Stimulated activated naive CD4-positive, alpha-beta T cell (primary cell): ENCODE measurements at regions not wholly inside any gene's neighbourhood (a gene's known extent, or its start where the extent isn't known, plus 50 kb on each side); places are given as distances from the start of the nearest gene placed in this dataset.

ENCODE experiments used
- DNase-seq, 6 experiments: peaks; one replicate each; lab custom pipeline; 2025; lab: John Stamatoyannopoulos, UW

- DNase-seq, result no peak
These were observed 560.3 kb upstream of the POM121L12 start for GRCh38 chr7:52475001-52475582.

DNA sequence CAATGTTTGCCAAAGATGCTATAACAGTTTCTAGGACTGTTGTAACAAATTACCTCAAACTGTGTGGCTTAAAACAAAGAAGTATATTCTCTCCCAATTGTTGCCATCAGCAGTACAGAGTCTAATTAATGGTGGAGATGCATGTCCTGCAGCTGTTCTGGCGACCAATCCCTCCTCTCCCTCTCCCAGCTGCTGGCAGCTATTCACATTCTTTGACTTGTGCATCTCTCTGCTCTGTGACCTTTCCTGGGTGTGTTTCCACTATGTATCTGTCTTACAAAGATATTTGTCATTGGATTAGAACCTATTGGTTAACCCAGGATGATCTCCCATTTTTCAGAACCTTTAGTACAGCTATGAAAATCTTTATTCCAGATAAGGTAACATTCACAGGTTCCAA lies 561.7 kb upstream of the POM121L12 start:
- DNase-seq, result no peak

DNA sequence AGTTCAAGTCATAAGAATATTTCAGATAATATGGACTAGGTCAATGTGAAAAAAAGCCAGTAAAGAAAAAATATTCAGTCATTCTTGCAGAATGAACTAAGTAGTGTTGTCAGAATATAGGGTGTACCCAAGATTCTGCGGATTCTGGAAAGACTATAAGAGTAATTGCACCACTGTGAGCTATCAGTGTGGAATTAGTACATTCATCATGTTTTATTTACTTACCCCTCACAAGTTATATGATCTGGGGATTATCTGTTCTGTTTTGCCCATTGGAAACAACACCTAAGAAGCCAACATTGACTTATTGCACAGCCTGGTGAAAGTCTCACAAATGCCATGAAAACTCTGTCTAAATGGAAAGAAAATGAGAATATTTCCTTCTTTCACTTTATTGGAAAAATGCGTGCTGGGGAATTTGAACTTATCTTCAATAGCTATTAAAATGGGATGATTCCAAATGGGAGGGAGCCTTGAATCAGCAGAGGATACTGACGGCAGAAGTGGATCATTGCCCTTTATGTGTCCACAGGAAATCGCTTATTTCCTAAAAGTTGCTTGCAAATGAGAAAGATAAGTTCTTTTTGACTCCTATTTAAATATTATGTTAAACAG lies 563.3 kb upstream of the POM121L12 start:
- no peak for DNase-seq

GRCh38 chr7:52465216-52465615 lies 570.2 kb upstream of the POM121L12 start:
- DNase-seq, result no peak

GRCh38 chr7:52463341-52463740 lies 572.1 kb upstream of the POM121L12 start:
- no peak for DNase-seq

- DNase-seq, result no peak
These were observed 573.0 kb upstream of the POM121L12 start for GRCh38 chr7:52462474-52462873.

- DNase-seq, result no peak
These were observed 579.9 kb upstream of the POM121L12 start for GRCh38 chr7:52455571-52455970.

DNA sequence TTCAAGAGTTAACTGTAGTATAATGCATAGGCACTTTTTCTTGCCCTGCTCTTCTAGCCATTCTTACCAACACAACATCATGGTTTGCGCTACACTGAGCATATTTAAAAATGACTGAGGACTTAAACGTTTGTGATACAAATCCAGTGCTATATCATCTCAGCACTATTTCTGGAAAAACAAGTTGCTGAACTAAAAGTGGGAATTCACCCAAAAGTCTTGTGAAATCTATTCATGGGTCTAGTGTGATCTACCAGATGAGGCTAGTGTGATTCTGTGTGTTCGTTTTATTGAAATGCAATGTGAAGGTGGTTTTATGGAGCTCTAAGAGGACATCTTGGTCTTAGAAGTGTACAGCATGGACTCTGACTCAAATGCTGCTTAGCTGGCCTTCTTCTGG lies 584.6 kb upstream of the POM121L12 start:
- DNase-seq, result no peak

DNA sequence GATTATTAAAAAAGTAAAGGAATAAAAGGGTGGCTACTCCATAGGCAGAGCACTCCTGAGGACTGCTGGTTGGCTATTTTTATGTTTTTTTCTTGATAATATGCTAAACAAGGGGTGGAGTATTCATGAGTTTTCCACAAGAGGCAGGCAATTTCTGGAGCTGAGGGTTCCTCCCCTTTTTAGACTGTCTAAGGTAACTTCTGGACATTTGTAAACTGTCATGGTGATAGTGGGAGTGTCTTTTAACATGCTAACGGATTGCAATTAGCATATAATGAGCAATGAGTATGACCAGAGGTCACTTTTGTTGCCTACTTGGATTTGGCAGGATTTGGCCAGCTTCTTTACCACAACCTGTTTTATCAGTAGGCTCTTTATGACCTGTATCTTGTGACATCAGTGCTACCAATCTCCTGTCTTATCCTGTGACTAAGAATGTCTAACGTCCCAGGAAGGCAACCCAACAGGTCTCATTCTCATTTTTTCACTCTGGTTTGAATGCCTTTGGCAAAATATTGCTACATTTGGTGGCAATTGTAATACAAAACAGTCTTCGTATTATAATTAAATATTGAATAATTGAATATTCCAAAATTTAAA lies 587.8 kb upstream of the POM121L12 start:
- DNase-seq, result no peak

GRCh38 chr7:52436278-52436677 lies 599.2 kb upstream of the POM121L12 start:
- DNase-seq, result no peak

DNA sequence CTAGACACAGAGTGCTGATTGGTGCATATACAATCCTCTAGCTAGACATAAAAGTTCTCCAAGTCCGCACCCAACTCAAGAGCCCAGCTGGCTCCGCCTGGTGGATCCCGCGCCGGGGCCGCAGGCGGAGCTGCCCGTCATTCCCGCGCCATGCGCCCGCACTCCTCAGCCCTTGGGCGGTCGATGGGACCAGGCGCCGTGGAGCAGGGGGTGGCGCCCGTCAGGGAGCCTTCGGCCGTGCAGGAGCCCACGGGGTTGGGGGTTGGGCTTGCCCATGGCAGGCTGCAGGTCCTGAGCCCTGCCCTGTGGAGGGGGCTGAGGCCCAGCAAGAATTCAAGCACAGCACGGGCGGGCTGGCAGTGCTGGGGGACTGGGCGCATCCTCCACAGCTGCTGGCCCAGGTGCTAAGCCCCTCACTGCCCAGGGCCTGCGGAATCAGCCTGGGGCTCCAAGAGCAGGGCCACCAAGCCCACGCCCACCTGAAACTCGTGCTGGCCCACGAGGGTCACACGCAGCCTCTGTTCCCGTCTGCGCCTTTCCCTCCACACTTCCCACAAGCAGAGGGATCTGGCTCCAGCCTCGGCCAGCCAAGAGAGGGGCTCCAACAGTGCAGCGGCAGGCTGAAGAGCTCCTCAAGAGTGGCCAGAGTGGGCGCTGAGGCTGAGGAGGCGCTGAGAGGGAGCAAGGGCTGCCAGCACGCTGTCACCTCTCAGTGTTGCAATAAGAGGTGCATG lies 604.2 kb upstream of the POM121L12 start:
- no peak for DNase-seq

DNA sequence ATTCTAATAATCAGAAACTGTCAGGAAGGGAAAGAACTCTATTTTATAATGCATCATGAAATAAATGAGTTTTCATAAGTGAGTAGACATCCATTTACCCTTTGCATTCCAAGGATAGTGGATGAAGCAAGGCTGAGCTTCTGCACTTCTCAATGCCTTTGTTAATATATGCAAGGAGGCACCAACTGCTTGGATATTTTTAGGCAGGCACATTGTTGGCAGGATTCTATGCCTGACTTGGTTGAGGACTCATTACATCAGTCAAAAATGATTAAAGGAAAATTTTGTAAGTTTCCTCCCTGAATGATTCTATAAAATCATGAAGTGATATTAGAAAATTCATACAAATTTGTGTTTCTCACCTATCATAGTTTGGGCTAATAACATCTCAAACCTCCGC lies 612.2 kb upstream of the POM121L12 start:
- no peak for DNase-seq

GRCh38 chr7:52413051-52413450 lies 622.4 kb upstream of the POM121L12 start:
- DNase-seq, result no peak

- no peak for DNase-seq
These were observed 625.4 kb upstream of the POM121L12 start for GRCh38 chr7:52410032-52410431.

DNA sequence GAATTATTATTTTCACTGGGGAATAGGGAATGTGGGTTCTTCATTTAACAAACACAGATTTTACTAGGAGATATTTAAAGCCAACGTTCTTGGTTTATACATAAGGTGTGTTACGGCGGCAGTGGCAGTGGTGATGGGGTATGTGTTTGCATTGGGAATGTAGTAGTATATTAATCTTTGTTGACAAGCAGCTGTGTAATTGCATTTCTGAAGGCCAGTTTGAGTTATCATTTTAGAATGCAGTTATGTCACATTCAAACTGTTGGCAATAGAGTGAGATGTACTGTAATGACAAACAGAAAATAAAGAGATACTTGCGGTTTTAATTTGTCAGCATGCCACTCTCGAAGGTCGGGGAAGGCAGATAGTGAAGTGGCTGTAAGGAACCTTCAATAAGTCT lies 628.6 kb upstream of the POM121L12 start:
- no peak for DNase-seq

DNA sequence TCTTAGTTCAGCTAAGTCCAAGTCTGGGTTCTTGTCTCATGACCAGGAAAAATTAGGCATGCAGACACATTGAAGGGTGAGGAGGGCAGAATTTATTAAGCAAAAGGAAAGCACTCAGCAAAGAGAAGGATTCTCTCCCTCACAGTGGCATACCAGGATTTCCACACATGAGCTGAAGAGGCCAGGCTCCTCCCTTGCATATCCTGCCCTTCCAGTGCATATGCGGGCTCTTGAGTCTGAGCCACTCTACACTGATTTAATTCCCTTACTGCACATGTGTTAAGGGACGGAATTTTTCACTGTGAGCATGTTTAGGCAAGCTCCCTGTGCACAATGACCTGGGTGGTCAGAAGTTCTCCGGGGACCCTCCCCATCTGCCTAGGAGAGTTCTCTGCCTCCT lies 652.7 kb upstream of the POM121L12 start:
- DNase-seq, result no peak

- no peak for DNase-seq
These were observed 665.5 kb upstream of the POM121L12 start for GRCh38 chr7:52369922-52370321.

DNA sequence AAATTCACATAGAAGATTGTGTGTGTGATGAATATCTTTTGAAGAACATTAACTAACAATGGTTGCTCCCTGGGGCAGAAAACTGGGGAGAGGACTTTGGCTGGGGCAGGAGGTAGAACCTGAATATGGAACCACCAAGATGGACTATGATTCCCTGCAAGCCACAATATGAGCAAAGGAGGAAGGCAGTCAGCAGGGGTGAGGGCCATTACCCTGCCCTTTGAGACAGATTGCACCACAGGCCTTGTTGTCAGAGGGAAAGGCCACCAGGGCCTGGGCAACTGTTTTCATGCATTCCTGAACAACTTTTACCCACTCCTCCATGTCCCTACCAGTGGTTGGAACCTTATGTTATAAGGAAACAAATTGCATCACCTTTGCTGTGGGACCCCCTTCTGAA lies 670.1 kb upstream of the POM121L12 start:
- no peak for DNase-seq

DNA sequence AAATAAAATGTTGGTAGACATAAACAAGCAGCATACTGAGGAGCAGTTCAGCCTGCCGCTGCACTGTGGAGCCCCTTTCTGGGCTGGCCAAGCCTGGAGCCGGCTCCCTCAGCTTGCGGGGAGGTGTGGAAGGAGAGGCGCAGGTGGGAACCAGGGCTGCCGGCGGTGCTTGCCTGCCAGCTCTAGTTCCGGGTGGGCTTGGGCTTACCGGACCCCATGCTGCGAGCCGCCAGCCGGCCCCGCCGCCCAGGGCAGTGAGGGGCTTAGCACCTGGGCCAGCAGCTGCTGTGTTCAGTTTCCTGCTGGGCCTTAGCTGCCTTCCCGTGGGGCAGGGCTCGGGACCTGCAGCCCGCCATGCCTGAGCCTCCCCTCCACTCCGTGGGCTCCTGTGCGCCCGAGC lies 672.9 kb upstream of the POM121L12 start:
- DNase-seq, result no peak

- no peak for DNase-seq
These were observed 674.9 kb upstream of the POM121L12 start for GRCh38 chr7:52360541-52360940.

DNA sequence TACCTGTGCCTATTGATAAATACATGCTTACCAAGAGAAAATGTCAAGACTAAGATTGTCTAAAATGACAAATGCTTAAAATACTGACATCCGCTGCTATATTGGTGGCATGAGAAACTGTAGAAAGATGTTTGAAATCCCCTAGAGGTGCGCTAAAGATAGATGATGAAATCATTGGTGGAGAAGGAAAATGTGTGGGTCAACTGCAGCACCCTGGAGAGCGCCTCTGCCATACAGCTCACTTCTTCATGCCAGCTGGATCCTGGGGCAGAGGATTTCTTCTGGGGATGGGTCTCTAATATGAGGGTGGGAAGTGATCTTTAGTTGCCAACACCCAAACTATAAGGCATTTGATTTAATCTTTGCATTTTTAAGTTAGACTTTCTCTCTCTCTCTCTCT lies 680.4 kb upstream of the POM121L12 start:
- no peak for DNase-seq

- DNase-seq, result no peak
These were observed 683.1 kb upstream of the POM121L12 start for GRCh38 chr7:52352013-52352981.
